ENCODE measurements at regions not wholly inside any gene's neighbourhood (a gene's known extent, or its start where the extent isn't known, plus 50 kb on each side); places are given as distances from the start of the nearest gene placed in this dataset.
"Not testable (repeated sequence)": the region's sequence is repeated elsewhere in the genome, so short reads cannot be mapped to it uniquely, and the experiment has no call there.

- ChIA-PET POLR2A (no interaction called here), CTCF (no interaction called here)
- H3K9me3 Mint-ChIP-seq: peaks cover 33% of the 10 kb centered on the region
- no peak overlapping the region for H3K27ac Mint-ChIP-seq
- no peak for DNase-seq
- intact Hi-C loops (cut with micrococcal nuclease): no loop called here
- H3K27me3 Mint-ChIP-seq: no peaks in the 10 kb centered on the region
- no peaks in the 10 kb centered on the region for H3K4me1 Mint-ChIP-seq (ENCODE audit: low read depth)
- H3K36me3 Mint-ChIP-seq: no peaks in the 10 kb centered on the region
- no peak overlapping the region for H3K4me3 Mint-ChIP-seq
Measured at GRCh38 chr3:22414239-22414638, 663.2 kb upstream of the ZNF385D start.

GRCh38 chr3:22416838-22417446 lies 665.9 kb upstream of the ZNF385D start:
- H3K27me3 Mint-ChIP-seq; DNase-seq; H3K36me3 Mint-ChIP-seq; H3K4me1 Mint-ChIP-seq (ENCODE audit: low read depth); H3K4me3 Mint-ChIP-seq; intact Hi-C loops (cut with micrococcal nuclease); POLR2A ChIA-PET; H3K27ac Mint-ChIP-seq; CTCF ChIA-PET: not testable (repeated sequence)
- H3K9me3 Mint-ChIP-seq: peaks cover 16% of the 10 kb centered on the region

DNA sequence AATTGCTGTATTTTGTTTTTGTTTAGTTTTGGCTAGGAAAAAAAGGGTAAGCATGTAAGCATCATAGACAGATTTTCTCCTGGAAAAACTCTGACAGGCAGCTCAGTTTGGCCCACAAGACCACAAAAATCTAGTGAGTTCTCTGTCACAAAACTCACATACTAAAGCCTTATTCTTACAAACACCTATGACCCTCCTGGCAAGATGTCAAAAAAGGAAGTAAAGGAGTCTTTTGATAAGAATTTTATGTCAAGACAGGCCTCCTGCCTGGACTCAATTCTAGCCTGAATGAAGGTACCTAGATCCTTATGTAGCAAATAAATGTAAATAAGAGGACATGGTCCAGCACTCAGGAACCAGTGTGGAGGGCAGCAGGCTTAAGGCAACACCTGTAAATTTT lies 668.3 kb upstream of the ZNF385D start:
- Mint-ChIP-seq H3K27ac (no peak overlapping the region), H3K9me3 (peaks cover 14% of the 10 kb centered on the region), H3K4me3 (no peak overlapping the region), H3K27me3 (no peaks in the 10 kb centered on the region), H3K4me1 (ENCODE audit: low read depth) (no peaks in the 10 kb centered on the region), H3K36me3 (no peaks in the 10 kb centered on the region)
- DNase-seq: no peak
- ChIA-PET CTCF (no interaction called here), POLR2A (no interaction called here)
- intact Hi-C loops (cut with micrococcal nuclease): no loop called here

DNA sequence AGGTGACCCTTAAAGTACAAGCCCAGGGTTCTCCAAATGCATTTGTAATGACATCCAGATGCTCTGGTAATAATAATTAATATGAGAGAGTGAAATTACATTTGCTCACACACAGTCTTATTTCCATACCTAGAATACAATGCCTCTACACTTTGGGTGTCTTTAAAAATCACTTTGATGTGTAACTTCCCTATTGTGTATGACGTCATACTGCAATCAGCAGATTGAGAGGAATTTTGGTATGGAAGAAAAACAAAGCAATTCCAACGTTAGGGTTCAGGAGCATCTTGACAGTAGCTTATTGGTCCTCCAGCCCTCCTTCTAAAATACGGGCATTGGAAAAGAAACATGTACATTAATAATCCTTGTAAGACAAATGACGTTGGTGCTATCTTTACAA lies 670.6 kb upstream of the ZNF385D start:
- Mint-ChIP-seq H3K4me1 (ENCODE audit: low read depth) (no peaks in the 10 kb centered on the region), H3K4me3 (no peak overlapping the region), H3K9me3 (peaks cover 8% of the 10 kb centered on the region), H3K36me3 (no peaks in the 10 kb centered on the region), H3K27ac (no peak overlapping the region), H3K27me3 (no peaks in the 10 kb centered on the region)
- ChIA-PET CTCF (no interaction called here), POLR2A (no interaction called here)
- no peak for DNase-seq
- intact Hi-C loops (cut with micrococcal nuclease): no loop called here

DNA sequence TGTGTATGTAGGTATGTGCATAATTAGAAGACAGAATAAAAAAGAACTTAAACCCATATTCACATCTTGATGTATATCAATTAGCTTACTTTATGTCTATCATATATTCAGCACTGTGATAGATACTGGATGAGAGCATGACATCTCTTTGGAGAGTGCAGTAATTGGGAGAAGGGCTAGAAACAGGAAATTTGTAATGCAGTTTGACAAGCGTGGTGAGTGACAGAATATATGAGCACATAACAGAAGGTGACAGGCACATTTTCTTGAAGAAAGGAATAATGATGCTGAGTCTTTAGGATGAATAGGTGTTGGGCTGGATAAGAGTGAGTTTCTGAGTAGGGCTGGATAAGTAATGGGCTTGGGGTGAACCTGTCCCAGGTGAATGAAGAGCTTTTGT lies 680.3 kb upstream of the ZNF385D start:
- CTCF ChIA-PET: no interaction called here
- no peak for DNase-seq
- Mint-ChIP-seq H3K36me3 (no peaks in the 10 kb centered on the region), H3K4me3 (no peak overlapping the region), H3K4me1 (ENCODE audit: low read depth) (no peaks in the 10 kb centered on the region), H3K27me3 (no peaks in the 10 kb centered on the region), H3K27ac (no peak overlapping the region), H3K9me3 (peaks cover 15% of the 10 kb centered on the region)
- POLR2A ChIA-PET: no interaction called here
- intact Hi-C loops (cut with micrococcal nuclease): no loop called here

DNA sequence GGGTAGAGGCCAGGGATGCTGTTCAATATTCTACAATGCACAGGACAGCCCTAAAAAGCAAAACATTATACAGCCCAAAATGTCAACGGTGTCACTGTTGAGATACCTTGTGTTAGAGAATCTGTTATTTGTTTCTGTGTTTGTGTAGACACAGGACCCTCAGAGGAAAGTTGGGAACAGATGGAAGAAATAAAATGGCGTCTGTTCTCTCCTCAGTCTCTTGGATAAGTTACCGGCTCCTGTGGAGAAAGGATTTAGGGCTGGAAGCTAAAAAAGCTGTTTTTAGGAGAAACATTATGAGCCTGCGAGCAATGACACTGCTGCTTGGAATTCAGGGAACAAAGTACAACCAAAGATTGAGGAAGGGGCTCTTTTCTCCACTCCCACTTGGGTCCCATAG lies 688.6 kb upstream of the ZNF385D start:
- CTCF ChIA-PET: no interaction called here
- H3K4me3 Mint-ChIP-seq: no peak overlapping the region
- H3K27ac Mint-ChIP-seq: no peak overlapping the region
- H3K4me1 Mint-ChIP-seq (ENCODE audit: low read depth): no peaks in the 10 kb centered on the region
- H3K36me3 Mint-ChIP-seq: no peaks in the 10 kb centered on the region
- H3K9me3 Mint-ChIP-seq: peaks cover 14% of the 10 kb centered on the region
- DNase-seq: no peak
- H3K27me3 Mint-ChIP-seq: no peaks in the 10 kb centered on the region
- POLR2A ChIA-PET: no interaction called here
- intact Hi-C loops (cut with micrococcal nuclease): no loop called here

- CTCF ChIA-PET: no interaction called here
- Mint-ChIP-seq H3K27me3 (no peaks in the 10 kb centered on the region), H3K9me3 (peaks cover 13% of the 10 kb centered on the region), H3K36me3 (no peaks in the 10 kb centered on the region), H3K27ac (no peak overlapping the region), H3K4me1 (ENCODE audit: low read depth) (no peaks in the 10 kb centered on the region), H3K4me3 (no peak overlapping the region)
- intact Hi-C loops (cut with micrococcal nuclease): no loop called here
- POLR2A ChIA-PET: no interaction called here
- no peak for DNase-seq
Measured at GRCh38 chr3:22441711-22442110, 690.7 kb upstream of the ZNF385D start.

DNA sequence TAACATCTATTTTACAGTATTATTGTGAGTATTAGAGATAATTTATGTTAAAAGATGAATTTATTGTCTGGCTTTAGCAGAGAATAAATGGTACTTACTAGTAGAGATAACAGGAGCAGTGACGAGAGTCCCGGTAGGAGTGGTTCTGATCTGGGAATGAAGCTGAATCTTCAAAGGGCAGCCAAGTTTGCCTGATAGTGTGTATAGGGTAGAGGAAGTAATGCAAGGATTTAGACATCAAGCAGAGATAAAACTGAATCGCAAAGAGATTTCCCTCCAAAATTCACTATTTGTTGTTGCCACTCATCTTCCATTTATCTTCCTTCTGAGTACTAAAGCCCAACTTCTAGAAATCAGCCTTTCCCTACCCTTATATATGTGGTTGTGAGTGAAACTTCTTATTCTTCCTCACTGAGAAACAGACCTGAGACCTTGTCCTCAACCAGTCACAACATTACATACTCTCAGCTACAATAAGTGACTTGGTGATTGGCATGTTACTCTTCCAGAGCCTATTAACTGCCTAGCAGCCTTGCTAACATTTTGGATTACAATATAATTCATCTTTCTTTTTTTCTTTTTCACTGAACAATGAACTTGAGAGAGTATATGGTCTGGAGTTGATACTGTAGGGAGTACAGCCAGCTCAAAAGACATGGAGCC lies 692.7 kb upstream of the ZNF385D start:
- H3K9me3 Mint-ChIP-seq: peaks cover 11% of the 10 kb centered on the region
- no peaks in the 10 kb centered on the region for H3K36me3 Mint-ChIP-seq
- no peaks in the 10 kb centered on the region for H3K4me1 Mint-ChIP-seq (ENCODE audit: low read depth)
- ChIA-PET POLR2A (no interaction called here), CTCF (no interaction called here)
- intact Hi-C loops (cut with micrococcal nuclease): no loop called here
- H3K4me3 Mint-ChIP-seq: no peak overlapping the region
- no peaks in the 10 kb centered on the region for H3K27me3 Mint-ChIP-seq
- H3K27ac Mint-ChIP-seq: no peak overlapping the region
- DNase-seq: no peak

DNA sequence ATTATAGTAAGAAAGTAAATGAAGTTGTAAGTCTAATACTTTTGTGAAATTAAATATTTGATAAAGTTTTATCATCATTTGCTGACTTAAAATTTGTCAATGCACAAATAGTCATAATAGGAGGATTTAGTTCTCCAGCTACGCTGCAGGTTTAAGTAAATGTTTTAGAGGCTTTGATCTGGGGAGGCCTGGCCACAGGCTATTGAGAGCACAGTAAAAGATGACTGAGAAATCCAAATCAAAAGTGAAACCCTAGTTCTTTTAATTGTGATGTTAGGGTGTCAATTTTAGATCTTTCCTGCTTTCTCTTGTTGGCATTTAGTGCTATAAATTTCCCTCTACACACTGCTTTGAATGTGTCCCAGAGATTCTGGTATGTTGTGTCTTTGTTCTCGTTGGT lies 694.3 kb upstream of the ZNF385D start:
- POLR2A ChIA-PET; CTCF ChIA-PET; H3K27ac Mint-ChIP-seq; H3K9me3 Mint-ChIP-seq; H3K4me1 Mint-ChIP-seq (ENCODE audit: low read depth); H3K27me3 Mint-ChIP-seq; H3K4me3 Mint-ChIP-seq; intact Hi-C loops (cut with micrococcal nuclease); DNase-seq; H3K36me3 Mint-ChIP-seq: not testable (repeated sequence)

DNA sequence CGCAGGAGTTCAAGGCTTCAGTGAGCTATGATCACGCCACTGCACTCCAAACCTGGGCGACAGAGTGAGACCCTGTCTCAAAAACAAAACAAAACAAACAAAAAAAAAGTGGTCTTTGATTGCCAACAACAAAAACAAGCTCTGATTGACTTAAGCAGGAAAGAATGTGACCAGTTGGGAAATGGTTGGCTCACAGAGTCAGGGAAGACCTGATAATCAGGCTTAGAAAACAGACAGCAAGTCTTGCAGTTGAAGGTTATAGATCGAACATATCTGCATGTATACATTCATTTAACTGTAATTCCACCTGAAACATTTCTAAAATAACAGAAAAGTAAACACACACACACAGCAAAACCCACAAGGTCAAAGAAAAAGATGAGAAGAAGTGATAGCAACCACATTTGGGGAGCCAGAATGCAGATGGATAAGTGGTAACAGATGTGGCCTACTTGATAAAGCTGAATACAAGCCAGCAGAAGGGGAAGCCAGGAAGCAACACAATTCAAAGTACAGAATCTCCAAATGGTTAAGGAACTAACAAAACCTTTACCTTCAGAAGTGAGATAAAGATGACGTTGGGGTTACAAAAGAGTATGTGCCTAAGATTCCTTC lies 699.9 kb upstream of the ZNF385D start:
- Mint-ChIP-seq H3K9me3 (peaks cover 6% of the 10 kb centered on the region), H3K27ac (no peak overlapping the region), H3K36me3 (no peaks in the 10 kb centered on the region), H3K27me3 (no peaks in the 10 kb centered on the region), H3K4me3 (no peak overlapping the region), H3K4me1 (ENCODE audit: low read depth) (no peaks in the 10 kb centered on the region)
- DNase-seq: no peak
- CTCF ChIA-PET: no interaction called here
- POLR2A ChIA-PET: no interaction called here
- intact Hi-C loops (cut with micrococcal nuclease): no loop called here

DNA sequence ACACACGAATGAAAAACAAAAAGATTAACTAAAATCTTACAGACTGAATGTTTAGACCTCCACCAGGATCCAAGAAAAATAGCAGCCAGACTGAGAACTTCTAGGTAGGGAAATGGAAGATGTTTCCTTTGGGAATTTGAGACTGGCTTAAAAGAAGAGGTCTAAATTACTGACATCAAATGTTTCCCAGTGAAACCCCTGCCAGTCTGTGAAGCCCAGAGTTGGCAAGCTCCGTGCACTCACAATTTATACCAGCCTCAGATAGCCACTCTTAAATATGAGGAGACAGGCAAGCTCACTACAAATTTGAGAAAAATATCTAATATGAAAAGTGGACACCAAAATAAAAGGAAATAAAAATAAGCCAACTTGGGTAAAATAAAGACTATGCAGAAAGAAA lies 700.5 kb upstream of the ZNF385D start:
- no peaks in the 10 kb centered on the region for H3K27me3 Mint-ChIP-seq
- H3K9me3 Mint-ChIP-seq: peaks cover 6% of the 10 kb centered on the region
- no peaks in the 10 kb centered on the region for H3K4me1 Mint-ChIP-seq (ENCODE audit: low read depth)
- no peaks in the 10 kb centered on the region for H3K36me3 Mint-ChIP-seq
- H3K4me3 Mint-ChIP-seq: no peak overlapping the region
- ChIA-PET POLR2A (no interaction called here), CTCF (no interaction called here)
- intact Hi-C loops (cut with micrococcal nuclease): no loop called here
- DNase-seq: no peak
- H3K27ac Mint-ChIP-seq: no peak overlapping the region

- no peaks in the 10 kb centered on the region for H3K36me3 Mint-ChIP-seq
- peaks cover 6% of the 10 kb centered on the region for H3K9me3 Mint-ChIP-seq
- no peaks in the 10 kb centered on the region for H3K4me1 Mint-ChIP-seq (ENCODE audit: low read depth)
- intact Hi-C loops (cut with micrococcal nuclease): no loop called here
- no peaks in the 10 kb centered on the region for H3K27me3 Mint-ChIP-seq
- no peak overlapping the region for H3K4me3 Mint-ChIP-seq
- ChIA-PET POLR2A (no interaction called here), CTCF (no interaction called here)
- H3K27ac Mint-ChIP-seq: no peak overlapping the region
- no peak for DNase-seq
Measured at GRCh38 chr3:22453906-22454535, 703.0 kb upstream of the ZNF385D start.

DNA sequence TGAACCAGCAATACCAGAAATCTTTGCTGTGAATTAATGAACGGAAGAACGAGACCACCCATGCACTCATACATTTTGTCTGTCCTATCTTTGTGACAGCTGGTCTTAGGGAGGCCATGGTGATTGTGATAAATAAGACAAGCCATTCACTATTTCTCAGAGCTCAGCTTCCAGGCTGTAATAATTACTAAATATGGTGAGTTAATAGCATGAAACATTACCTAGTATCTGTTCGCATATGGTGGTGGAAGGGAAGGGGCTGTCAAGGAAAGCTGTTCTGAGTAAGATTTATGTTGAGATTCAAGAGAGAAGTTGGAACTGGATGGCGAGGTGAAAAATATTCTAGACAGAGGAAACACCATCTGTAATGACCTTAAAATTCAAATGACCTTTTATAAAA lies 719.0 kb upstream of the ZNF385D start:
- Mint-ChIP-seq H3K36me3 (no peaks in the 10 kb centered on the region), H3K4me1 (ENCODE audit: low read depth) (no peaks in the 10 kb centered on the region)

More for the DNA sequence above, 719.0 kb upstream of the ZNF385D start:
- CTCF ChIA-PET: no interaction called here
- no peak for DNase-seq
- no peaks in the 10 kb centered on the region for H3K27me3 Mint-ChIP-seq
- H3K4me3 Mint-ChIP-seq: no peak overlapping the region
- no peaks in the 10 kb centered on the region for H3K9me3 Mint-ChIP-seq
- H3K27ac Mint-ChIP-seq: no peak overlapping the region
- POLR2A ChIA-PET: no interaction called here
- intact Hi-C loops (cut with micrococcal nuclease): no loop called here

Data from activated CD4-positive, alpha-beta memory T cell treated with anti-CD3 and anti-CD28 coated beads for 36 hours (primary cell).